Mesendoderm (in vitro differentiated cells): ENCODE measurements at regions not wholly inside any gene's neighbourhood (a gene's known extent, or its start where the extent isn't known, plus 50 kb on each side); places are given as distances from the start of the nearest gene placed in this dataset.
"Not testable (repeated sequence)": the region's sequence is repeated elsewhere in the genome, so short reads cannot be mapped to it uniquely, and the experiment has no call there.

Source experiments
- DNase-seq: peaks from one replicate; pipeline ENCODE4 v3.0.0; 2013
- H2AK5ac ChIP-seq: 2 replicates; pipeline ENCODE4 v1.6.1; 2013; ENCODE audit warnings: low read length, inconsistent platforms
- H2BK120ac ChIP-seq: 2 replicates; pipeline ENCODE4 v1.6.1; 2013; ENCODE audit warnings: low read depth, mild to moderate bottlenecking, low read length, moderate library complexity, mixed read lengths
- H2BK15ac ChIP-seq: replicated peaks from 2 replicates; pipeline ENCODE4 v1.6.1; 2013; ENCODE audit warnings: low read depth, mild to moderate bottlenecking, moderate library complexity
- H2BK5ac ChIP-seq: 2 replicates; pipeline ENCODE4 v1.6.1; 2013; ENCODE audit warnings: low read length, inconsistent platforms
- H3K18ac ChIP-seq: 2 replicates; pipeline ENCODE4 v1.6.1; 2013; ENCODE audit warnings: mild to moderate bottlenecking, low read length, mixed read lengths
- H3K23ac ChIP-seq: one replicate; pipeline ENCODE4 v1.6.1; 2013; ENCODE audit warnings: low read length
- H3K27ac ChIP-seq: 2 replicates; pipeline ENCODE4 v1.5.1; 2013; ENCODE audit warnings: low read depth, mild to moderate bottlenecking, inconsistent platforms, low read length, moderate library complexity
- H3K27me3 ChIP-seq: 2 replicates; pipeline ENCODE4 v1.6.1; 2013; ENCODE audit warnings: low read length, control low read depth, mild to moderate bottlenecking, inconsistent platforms; ENCODE audit not compliant: insufficient read depth, poor library complexity
- H3K36me3 ChIP-seq: 2 replicates; pipeline ENCODE4 v1.6.1; 2013; ENCODE audit warnings: low read length, inconsistent platforms; ENCODE audit not compliant: control insufficient read depth, insufficient read depth
- H3K4ac ChIP-seq: one replicate; pipeline ENCODE4 v1.6.1; 2013; ENCODE audit warnings: low read depth, mild to moderate bottlenecking, low read length, moderate library complexity
- H3K4me1 ChIP-seq: 2 replicates; pipeline ENCODE4 v1.6.1; 2013; ENCODE audit warnings: low read depth, low read length, inconsistent platforms; ENCODE audit not compliant: control insufficient read depth
- H3K4me2 ChIP-seq: 2 replicates; pipeline ENCODE4 v1.6.1; 2013; ENCODE audit warnings: low read length
- H3K4me3 ChIP-seq: 2 replicates; pipeline ENCODE4 v1.5.1; 2013; ENCODE audit warnings: mild to moderate bottlenecking, low read length
- H3K56ac ChIP-seq: one replicate; pipeline ENCODE4 v1.6.1; 2013; ENCODE audit warnings: low read length
- H3K79me1 ChIP-seq: 2 replicates; pipeline ENCODE4 v1.6.1; 2013; ENCODE audit warnings: low read length, inconsistent platforms
- H3K79me2 ChIP-seq: 2 replicates; pipeline ENCODE4 v1.6.1; 2013; ENCODE audit warnings: mild to moderate bottlenecking, low read length; ENCODE audit not compliant: control insufficient read depth, insufficient read depth
- H3K9ac ChIP-seq: 2 replicates; pipeline ENCODE4 v1.6.1; 2013; ENCODE audit warnings: low read length, inconsistent platforms
- H4K5ac ChIP-seq: one replicate; pipeline ENCODE4 v1.6.1; 2013; ENCODE audit warnings: low read length
- H4K8ac ChIP-seq: one replicate; pipeline ENCODE4 v1.6.1; 2013; ENCODE audit warnings: low read depth, mild to moderate bottlenecking, control low read depth, low read length, moderate library complexity
- WGBS: extraction: QIAGEN DNeasy Blood & Tissue Kit; methylation state at CpG from one replicate; pipeline ENCODE4 v1.1.7; 2013; ENCODE audit warnings: low lambda C conversion rate, missing lambda C conversion rate; ENCODE audit not compliant: insufficient coverage; ENCODE audit errors: extremely low coverage; 5-methylcytosine and 5-hydroxymethylcytosine counted together

DNA sequence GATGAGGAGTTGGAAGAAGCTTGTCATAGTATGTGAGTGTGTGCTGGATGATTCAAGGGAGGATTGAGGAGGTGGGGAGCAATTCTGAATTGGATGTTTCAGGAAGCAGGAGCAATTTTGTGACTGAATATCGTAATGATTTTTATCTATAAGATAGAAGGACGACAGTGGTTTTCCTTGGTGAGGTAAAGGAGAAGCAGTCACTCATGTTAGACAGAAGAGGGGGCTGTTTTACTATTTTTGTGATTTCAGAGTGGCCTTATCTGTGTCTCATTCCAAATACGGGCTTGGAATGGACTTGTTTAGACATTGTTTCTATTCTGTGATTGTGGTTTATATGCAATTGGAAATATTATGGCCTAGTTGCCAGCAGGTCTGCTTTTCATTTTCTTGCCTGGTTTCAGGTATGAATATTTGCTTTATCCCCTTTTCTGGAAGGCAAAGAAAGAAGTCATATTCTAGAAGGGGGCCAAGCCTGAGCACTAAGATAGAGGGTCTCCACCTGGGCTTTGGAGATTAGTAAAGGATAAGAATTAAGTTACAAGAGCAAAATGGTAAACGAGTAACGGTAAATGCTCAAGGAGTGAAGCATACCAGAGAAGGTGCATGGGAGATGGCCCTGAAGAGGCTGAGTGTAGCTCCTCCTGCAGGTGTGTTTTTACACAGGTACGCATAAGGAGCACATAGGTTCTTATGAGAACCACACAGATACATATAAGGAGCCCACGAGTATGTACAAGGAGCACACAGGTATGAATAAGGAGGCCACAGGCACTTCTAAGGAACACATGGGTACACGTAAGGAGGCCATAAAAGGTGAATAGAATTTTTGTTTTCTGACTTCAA is 124.6 kb upstream of the KCNAB1 start:
- Histone ChIP-seq H3K4me3 (no peak overlapping the region), H2BK120ac (no peak overlapping the region), H3K9ac (no peak overlapping the region), H4K8ac (no peak overlapping the region), H3K27me3 (no peaks in the 10 kb centered on the region), H3K23ac (no peak overlapping the region), H2BK5ac (no peak overlapping the region), H3K56ac (no peak overlapping the region), H3K18ac (no peak overlapping the region), H2AK5ac (no peak overlapping the region), H3K4ac (no peak overlapping the region), H4K5ac (no peak overlapping the region), H3K4me2 (no peak overlapping the region), H3K36me3 (no peaks in the 10 kb centered on the region), H3K79me2 (no peaks in the 10 kb centered on the region), H3K4me1 (no peaks in the 10 kb centered on the region), H3K27ac (no peak overlapping the region), H3K79me1 (no peaks in the 10 kb centered on the region), H2BK15ac (no peak overlapping the region)
- peak; percentile 54 for DNase-seq
- WGBS, result no CpG with 5 or more reads among the region's 8 CpGs

DNA sequence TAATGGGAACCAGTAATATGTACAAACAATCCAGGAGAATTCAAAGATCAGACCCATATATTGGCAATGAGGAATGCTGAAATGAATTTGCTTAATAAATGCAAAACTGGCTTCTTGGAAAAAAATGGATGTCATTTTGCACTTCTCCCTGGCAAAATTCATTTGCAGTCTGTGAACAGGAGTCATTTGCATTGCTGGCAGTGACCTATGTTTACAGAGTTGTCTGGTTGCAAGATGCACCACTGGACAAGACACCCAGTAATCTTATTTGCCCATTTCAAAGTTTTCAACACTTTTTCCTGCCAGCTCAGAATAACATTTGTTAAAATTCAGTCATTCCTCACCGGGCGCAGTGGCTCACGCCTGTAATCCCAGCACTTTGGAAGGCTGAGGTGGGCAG is 123.5 kb upstream of the KCNAB1 start:
- Histone ChIP-seq H2BK5ac (no peak overlapping the region), H3K9ac (no peak overlapping the region), H3K18ac (no peak overlapping the region), H2AK5ac (no peak overlapping the region), H3K4me1 (no peaks in the 10 kb centered on the region), H3K4me2 (no peak overlapping the region), H3K79me1 (no peaks in the 10 kb centered on the region), H3K56ac (no peak overlapping the region), H3K27ac (no peak overlapping the region), H3K79me2 (no peaks in the 10 kb centered on the region), H2BK15ac (no peak overlapping the region), H3K4ac (no peak overlapping the region), H3K36me3 (no peaks in the 10 kb centered on the region), H3K4me3 (no peak overlapping the region), H3K23ac (no peak overlapping the region), H4K8ac (no peak overlapping the region), H3K27me3 (no peaks in the 10 kb centered on the region), H2BK120ac (no peak overlapping the region), H4K5ac (no peak overlapping the region)
- WGBS, result no CpG with 5 or more reads among the region's 3 CpGs
- DNase-seq, result no peak

DNA sequence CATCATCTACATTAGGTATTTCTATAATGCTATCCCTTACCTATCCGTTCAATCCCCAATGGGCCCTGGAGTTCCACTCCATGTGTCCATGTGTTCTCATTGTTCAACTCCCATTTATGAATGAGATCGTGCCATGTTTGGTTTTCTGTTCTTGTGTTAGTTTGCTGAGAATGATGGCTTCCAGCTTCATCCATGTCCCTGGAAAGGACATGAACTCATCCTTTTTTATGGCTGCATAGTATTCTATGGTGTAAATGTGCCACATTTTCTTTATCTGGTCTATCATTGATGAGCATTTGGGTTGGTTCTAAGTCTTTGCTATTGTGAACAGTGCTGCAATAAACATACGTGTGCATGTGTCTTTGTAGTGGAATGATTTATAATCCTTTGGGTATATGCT is 122.2 kb upstream of the KCNAB1 start:
- H3K4me3 ChIP-seq, H2BK5ac ChIP-seq, H2AK5ac ChIP-seq, H4K8ac ChIP-seq, H3K18ac ChIP-seq, H3K79me2 ChIP-seq, H3K36me3 ChIP-seq, H3K4me2 ChIP-seq, H2BK120ac ChIP-seq, H3K79me1 ChIP-seq, H3K9ac ChIP-seq, H3K56ac ChIP-seq, H2BK15ac ChIP-seq, H3K23ac ChIP-seq, DNase-seq, H3K4me1 ChIP-seq, H3K27me3 ChIP-seq, H3K4ac ChIP-seq, H3K27ac ChIP-seq, H4K5ac ChIP-seq: not testable (repeated sequence)
- no CpG with 5 or more reads among the region's 3 CpGs for WGBS

DNA sequence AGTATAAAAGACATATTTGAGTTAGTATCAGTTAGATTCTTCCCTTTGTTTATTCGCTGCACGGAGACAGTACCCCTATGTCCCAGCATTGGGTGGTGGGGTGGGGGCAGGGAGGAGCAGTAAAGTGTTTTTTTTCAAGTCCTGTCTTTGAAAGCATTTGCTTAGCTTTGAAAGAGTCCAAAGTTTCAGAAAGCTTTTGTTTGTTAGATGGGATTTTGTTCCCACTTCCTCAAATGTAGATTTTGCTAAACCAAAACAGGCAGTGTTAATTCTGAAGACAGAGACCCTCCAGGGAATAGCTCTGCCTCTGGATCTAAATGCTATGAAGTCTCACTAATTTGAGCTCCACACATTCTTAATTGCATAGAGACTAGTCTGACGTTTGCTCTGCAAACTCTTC is 114.6 kb upstream of the KCNAB1 start:
- Histone ChIP-seq H3K4ac (no peak overlapping the region), H2BK120ac (no peak overlapping the region), H3K4me2 (no peak overlapping the region), H3K79me2 (no peaks in the 10 kb centered on the region), H2BK15ac (no peak overlapping the region), H4K5ac (no peak overlapping the region), H3K4me1 (no peaks in the 10 kb centered on the region), H3K27ac (no peak overlapping the region), H3K4me3 (no peak overlapping the region), H3K36me3 (no peaks in the 10 kb centered on the region), H3K56ac (no peak overlapping the region), H3K23ac (no peak overlapping the region), H4K8ac (no peak overlapping the region), H3K27me3 (no peaks in the 10 kb centered on the region), H3K9ac (no peak overlapping the region), H3K79me1 (no peaks in the 10 kb centered on the region), H2AK5ac (no peak overlapping the region), H3K18ac (no peak overlapping the region), H2BK5ac (no peak overlapping the region)
- WGBS, result no CpG with 5 or more reads among the region's 3 CpGs
- DNase-seq, result no peak

DNA sequence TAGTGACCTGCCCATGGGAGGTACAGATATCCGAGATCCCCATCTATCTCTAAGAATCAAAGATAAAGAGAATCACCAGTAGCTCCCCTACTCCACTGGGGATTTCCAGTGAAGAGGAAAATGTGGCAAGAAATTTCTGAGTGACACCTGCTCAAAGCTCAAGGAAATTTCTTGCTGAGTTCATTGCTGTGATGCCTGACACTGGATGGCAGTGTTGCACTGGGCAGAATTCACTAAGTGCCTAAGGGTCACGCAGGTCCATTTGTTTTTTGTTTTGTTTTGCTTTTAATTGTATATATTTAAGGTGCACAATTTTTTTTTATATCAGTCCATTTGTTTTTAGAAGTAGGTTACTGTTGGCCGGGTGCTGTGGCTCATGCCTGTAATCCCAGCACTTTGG is 109.5 kb upstream of the KCNAB1 start:
- Histone ChIP-seq H3K23ac (no peak overlapping the region), H3K27me3 (no peaks in the 10 kb centered on the region), H2BK15ac (no peak overlapping the region), H3K18ac (no peak overlapping the region), H3K79me1 (no peaks in the 10 kb centered on the region), H3K4me3 (no peak overlapping the region), H3K79me2 (no peaks in the 10 kb centered on the region), H4K5ac (no peak overlapping the region), H3K4me1 (no peaks in the 10 kb centered on the region), H4K8ac (no peak overlapping the region), H3K36me3 (no peaks in the 10 kb centered on the region), H2BK120ac (no peak overlapping the region), H3K27ac (no peak overlapping the region), H3K56ac (no peak overlapping the region), H3K4ac (no peak overlapping the region), H3K9ac (no peak overlapping the region), H2BK5ac (no peak overlapping the region), H3K4me2 (no peak overlapping the region), H2AK5ac (no peak overlapping the region)
- DNase-seq, result peak; percentile 45
- no CpG with 5 or more reads among the region's 3 CpGs for WGBS

DNA sequence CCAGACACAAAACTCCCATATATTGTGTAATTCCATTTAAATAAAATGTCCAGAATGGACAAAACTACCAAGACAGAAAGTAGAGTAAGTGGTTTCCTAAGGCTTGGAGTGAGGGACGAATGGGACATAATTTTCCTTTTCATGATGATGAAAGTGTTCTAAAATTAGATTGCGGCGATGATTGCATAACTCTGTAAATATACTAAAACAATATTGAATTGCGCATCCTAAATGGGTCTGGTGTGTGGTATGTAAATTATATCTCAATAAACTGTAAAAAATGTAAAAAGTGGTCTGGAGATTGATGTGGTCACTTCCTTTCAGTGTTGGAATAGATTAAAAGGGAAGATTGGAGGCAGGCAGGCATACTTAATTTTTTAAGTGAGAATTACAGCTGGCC is 105.9 kb upstream of the KCNAB1 start:
- no peak overlapping the region for H3K4me3 ChIP-seq
- H3K27me3 ChIP-seq, result no peaks in the 10 kb centered on the region
- H3K23ac ChIP-seq, result no peak overlapping the region
- no peak overlapping the region for H2AK5ac ChIP-seq
- WGBS, result no CpG with 5 or more reads among the region's 4 CpGs
- H4K8ac ChIP-seq, result no peak overlapping the region
- H3K4me1 ChIP-seq, result no peaks in the 10 kb centered on the region
- no peak overlapping the region for H3K18ac ChIP-seq
- no peak overlapping the region for H2BK120ac ChIP-seq
- H3K27ac ChIP-seq, result no peak overlapping the region
- no peak overlapping the region for H4K5ac ChIP-seq
- H3K36me3 ChIP-seq, result no peaks in the 10 kb centered on the region
- H3K79me2 ChIP-seq, result no peaks in the 10 kb centered on the region
- H2BK5ac ChIP-seq, result no peak overlapping the region
- no peak overlapping the region for H2BK15ac ChIP-seq
- no peaks in the 10 kb centered on the region for H3K79me1 ChIP-seq
- H3K4ac ChIP-seq, result no peak overlapping the region
- no peak overlapping the region for H3K9ac ChIP-seq
- no peak for DNase-seq
- no peak overlapping the region for H3K4me2 ChIP-seq
- no peak overlapping the region for H3K56ac ChIP-seq
